ENCODE measurements at regions not wholly inside any gene's neighbourhood (a gene's known extent, or its start where the extent isn't known, plus 50 kb on each side); places are given as distances from the start of the nearest gene placed in this dataset.

DNA sequence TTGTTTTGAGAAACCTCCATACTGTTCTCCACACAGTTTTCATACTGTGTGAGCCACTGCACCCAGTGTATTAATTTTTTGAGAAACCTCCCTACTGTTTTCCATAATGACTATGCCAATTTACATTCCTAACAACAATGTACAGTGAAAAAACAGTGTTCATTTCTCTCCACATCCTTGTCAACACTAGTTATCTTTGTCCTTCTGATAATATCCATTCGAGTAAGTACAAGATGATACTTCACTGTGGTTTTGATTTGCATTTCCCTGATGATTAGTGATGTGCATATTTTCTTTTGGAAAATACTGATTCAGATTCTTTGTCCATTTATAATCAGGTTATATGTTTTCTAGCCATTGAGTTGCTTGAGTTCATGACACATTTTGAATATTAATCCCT is 462.0 kb downstream of the CDH11 start:
- no peak for DNase-seq (ENCODE audit: extremely low read depth in 1 of 2, low read depth in 1 of 2)

DNA sequence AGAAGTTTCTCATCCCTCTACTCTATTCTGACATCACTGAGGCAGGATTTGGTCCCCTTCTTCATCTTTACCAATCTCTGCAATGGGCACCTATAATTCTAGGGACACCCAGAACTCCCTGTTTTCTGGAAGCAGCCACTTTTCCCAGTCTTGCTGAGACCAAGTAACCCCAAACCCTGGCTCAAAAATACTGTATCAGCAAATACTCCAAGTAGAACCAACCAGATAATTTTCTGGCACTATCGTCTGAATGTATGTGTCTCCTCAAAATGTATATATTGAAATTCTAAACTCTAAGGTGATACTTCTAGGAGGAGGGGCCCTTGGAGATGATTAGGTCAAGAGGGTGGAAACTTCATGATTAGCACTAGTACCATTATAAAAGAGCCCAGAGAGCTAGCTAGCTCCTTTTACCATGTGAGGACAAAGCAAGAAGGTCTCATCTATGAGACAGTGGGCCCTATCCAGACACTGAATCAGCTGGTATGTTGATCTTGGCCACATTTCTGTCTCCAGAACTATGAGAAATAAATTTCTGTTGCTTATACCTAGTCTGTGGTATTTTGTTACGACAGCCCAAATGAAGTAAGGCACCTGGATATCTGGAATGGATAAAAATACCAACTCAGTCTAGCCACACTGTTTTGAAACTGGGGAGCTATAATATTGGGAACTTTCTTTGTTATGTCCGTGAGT is 464.4 kb downstream of the CDH11 start:
- no peak for DNase-seq (ENCODE audit: extremely low read depth in 1 of 2, low read depth in 1 of 2)

DNA sequence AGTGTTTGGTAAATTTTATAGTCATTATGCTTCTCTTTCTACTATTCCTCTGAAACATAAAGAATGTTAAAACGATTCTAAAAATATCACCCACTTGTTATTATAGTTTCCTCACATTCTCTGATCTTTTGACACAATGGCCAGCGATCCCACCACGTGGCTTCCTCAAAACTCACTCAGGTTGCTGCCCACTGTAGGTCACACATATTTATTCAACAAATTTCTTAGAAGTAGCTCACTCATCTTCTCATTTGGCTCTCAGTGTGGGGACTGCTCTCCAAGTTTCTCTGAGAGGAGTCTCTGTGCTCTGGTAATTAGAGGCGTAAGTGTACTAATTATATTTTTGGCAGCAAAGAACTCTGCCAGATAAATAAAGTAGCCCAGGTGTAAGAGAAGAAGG is 465.4 kb downstream of the CDH11 start:
- no peak for DNase-seq (ENCODE audit: extremely low read depth in 1 of 2, low read depth in 1 of 2)

DNA sequence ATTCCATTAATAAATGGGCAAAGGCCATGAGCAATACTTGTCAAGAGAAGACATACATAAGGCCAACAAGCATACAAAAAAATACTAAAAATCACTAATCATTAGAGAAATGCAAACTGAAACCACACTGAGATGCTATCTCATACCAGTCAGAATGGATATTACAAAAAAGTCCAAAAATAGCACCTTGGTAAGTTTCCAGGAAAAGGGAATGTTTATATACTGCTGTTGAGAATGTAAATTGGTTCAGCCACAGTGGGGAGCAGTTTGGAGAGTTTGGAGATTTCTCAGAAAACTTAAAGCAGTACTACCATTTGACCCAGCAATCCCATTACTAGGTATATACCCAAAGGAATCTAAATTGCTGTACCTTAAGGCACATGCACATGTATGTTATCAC is 467.7 kb downstream of the CDH11 start:
- no peak for DNase-seq (ENCODE audit: extremely low read depth in 1 of 2, low read depth in 1 of 2)

DNA sequence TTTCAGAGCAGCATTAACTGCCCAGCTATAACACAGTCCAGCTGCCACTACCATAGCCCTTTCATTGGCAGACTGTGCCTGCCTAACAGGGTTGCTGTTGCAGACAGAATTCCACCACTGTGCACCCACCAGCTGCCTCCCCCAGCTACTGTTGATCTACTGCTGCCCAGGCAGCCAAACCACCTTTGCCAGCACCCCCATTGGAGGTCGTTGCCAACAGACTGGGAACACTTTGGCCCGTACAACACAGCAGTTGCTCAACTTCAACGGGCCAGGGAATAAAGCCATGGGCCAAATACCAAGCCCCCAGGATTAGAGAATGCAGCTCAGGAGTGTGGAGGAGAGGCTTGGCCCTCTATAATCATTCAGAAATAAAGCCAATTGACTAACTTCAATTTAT is 473.6 kb downstream of the CDH11 start:
- DNase-seq (ENCODE audit: extremely low read depth in 1 of 2, low read depth in 1 of 2) = no peak

DNA sequence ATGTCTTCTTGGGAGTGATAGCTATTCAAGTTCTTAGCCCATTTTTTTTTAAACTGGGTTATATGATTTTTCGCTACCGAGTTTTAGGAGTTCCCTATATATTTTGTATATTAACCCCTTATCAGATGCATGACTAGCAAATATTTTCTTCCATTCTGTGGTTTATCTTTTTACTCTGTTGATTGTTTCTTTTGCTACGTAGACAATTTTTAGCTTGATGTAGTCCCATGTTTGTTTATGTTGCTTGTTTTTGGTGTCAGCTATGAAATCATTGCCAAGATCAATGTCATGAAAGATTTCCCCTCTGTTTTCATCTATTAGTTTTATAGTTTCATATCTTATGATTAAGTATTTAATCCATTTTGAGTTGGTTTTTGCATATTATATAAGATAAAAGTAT is 480.5 kb downstream of the CDH11 start:
- no peak for DNase-seq (ENCODE audit: extremely low read depth in 1 of 2, low read depth in 1 of 2)

DNA sequence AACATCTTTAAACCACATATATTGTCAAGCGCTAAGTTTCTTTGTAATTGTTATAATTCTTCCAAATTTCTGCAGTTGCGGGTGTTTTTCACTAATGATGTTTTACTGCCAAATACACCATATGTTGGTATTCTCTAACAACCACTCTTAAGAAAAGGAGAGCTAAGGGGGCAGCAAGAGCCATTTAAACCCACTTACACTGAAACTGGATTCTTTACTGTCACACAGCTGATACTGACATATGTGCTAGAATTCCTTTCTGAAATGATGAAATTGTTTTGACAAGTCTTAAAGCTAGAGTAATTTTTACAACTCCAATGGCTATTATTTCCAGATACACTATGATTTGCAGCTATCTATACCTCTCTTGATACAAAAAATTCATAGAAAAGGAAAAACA is 483.1 kb downstream of the CDH11 start:
- DNase-seq (ENCODE audit: extremely low read depth in 1 of 2, low read depth in 1 of 2) = no peak

DNA sequence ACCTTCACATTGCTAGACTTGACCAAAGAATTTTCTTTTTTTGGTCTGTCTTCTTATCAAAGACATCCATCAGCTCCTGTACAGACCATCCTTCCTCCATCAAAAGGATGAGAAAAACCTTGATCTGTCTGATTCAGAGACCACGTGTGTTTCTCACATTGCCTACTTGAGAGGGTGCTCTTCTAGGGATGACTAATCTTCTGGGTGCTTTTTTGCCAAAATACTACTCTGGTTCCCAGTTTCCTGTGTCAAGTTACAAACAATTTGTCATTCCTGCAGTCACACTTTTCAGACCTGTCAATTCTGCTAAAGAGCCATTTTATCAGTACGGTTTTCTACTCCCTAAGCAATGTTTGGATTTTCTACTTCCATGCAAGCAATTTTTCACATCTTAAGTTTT is 492.2 kb downstream of the CDH11 start:
- DNase-seq (ENCODE audit: extremely low read depth in 1 of 2, low read depth in 1 of 2) = no peak

DNA sequence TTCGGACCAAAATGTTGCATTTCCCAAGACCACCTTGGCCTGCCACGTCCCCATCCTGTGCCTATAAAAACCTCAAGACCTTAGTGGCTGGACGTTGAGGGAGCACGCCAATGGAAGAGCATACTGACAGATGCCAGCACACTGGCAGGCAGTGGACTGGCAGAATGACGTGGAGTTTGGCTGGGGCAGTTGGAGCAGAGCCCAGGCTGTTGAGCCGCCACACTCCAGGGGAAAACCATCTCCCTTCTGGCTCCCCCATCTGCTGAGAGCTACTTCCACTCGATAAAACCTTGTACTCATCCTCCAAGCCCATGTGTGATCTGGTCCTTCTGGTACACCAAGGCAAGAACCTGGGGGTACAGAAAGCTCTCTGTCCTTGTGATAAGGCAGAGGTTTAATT is 494.1 kb downstream of the CDH11 start:
- no peak for DNase-seq (ENCODE audit: extremely low read depth in 1 of 2, low read depth in 1 of 2)

DNA sequence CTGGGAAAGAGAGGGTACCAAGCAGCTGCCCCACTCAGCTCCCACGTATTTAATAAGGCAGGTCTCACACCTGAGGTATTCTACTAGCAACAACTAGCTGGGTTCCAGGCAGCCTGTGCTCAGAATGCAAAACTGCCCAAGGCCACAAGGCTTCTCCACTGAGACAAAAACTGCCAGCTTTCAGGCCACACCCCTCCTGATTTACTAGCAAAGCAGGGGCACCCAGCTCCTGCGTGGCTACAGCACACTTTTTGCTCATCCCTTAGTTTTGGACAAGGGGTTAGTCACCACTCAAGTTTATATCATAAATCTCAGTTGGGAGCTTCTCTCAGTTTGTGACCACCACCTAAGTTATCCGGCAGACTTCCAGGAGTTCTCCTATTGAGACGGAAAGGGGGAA is 494.6 kb downstream of the CDH11 start:
- DNase-seq (ENCODE audit: extremely low read depth in 1 of 2, low read depth in 1 of 2) = no peak

DNA sequence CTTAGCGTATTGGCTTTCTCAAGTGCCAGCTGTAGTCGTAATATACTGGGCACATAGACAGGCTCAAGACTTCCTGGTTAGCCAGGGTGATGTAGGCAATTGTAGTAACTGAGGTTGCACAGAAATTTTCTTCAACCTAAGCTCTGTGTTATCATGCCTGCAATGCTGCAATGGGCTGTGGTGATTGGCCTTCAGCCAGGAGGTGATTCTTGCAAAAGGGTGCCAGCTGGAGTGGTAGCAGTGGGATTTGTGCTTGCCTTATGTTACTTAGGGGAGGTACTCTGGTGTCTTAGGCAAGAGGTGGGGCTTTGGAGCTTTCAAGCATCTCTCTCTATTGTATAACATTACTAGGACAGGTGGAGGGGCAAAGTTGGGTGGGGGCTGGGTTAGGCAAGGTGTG is 495.1 kb downstream of the CDH11 start:
- no peak for DNase-seq (ENCODE audit: extremely low read depth in 1 of 2, low read depth in 1 of 2)

DNA sequence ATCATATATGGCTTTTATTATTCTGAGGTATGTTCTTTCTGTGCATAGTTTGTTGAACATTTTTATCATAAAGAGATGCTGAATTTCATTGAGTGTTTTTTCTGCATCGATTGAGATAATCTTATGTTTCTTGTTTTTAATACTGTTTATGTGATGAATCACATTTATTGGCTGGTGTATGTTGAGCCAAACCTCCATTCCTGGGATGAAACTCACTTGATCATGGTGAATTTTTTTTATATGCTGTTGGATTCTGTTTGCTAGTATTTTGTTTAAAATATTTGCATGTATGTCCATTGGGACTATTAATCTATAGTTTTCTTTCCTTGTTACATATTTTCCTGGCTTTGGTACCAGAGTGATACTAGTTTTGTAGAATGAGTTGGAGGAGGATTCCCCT is 500.2 kb downstream of the CDH11 start:
- DNase-seq (ENCODE audit: extremely low read depth in 1 of 2, low read depth in 1 of 2) = no peak

DNA sequence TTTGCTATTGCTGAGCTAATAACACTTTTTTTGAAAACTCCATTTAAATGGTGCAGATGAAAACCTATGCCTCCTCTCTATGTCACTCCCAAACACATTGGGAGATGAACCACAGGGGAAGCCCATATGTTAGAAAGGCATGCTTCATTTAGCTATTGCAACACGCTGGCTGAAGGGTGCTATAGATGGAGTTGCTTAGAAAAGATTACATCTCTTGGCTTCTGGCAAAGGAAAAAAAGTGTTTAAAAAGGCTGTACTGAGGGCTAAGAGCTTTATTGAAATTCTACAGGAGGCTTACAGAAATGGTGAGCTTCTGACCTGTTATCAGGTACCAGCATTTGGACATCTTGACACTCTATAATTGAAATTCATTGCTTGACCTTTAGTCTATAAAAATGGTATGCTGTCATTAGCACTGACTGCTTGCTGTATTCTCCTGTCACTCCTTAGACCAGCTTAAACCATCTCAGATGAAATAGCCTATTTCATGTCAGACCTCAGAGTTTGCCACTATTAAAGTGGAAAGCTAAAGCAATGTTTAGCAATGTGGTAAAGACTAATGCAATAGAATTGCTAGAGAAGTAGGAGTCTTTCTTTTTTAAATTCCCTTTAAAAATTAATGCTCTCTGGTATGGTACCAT is 503.9 kb downstream of the CDH11 start:
- DNase-seq (ENCODE audit: extremely low read depth in 1 of 2, low read depth in 1 of 2) = no peak

DNA sequence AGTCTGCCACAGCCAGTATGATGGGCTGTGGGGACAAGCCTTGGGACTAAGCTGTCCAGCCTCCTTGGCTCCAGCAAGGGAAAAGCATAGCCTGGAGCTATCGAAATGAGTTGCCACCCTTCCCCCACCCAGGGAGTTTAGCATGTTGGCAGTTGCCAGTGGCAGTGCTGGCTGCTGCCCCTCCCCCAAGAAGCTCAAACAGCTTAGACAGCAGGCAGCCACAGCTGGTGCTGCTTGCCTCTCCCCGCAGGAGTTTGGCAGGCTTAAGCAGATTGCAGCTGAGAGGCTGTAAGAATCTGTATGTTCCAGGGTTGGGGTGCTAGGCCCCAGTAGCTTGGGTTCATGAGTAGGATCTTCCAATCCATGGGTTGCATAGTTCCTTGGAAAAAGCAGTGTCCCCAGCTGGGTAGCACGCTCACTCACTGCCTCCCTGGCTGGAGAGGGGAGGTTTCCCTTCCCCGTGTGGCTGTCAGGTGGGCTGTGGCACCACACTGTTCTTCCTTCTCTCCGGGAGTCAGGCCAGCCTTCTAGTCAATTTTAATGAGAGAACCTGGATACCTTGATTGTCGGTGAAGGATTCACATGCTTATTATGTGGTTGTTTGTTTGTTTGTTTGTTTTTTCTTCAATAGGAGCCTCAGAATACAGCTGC is 506.1 kb downstream of the CDH11 start:
- no peak for DNase-seq (ENCODE audit: extremely low read depth in 1 of 2, low read depth in 1 of 2)

DNA sequence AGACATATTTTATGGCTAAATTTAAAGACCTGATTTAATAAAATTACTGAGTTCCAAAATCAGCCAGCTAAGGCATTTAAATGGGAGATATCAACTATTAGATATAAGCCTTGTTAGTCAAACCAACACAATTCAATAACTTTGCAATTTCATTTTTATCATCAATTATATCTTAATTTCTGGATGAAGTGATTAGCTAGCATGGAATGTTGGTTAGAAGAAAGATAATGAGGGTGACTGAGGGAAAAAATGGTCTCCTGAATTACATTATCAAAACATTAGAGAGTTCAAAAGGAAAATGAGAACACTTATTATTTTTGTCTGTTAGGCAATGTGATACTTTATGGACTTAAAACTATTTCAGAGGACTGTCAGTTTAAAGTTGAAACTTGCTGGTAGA is 525.7 kb downstream of the CDH11 start:
- no peak for DNase-seq (ENCODE audit: extremely low read depth in 1 of 2, low read depth in 1 of 2)

DNA sequence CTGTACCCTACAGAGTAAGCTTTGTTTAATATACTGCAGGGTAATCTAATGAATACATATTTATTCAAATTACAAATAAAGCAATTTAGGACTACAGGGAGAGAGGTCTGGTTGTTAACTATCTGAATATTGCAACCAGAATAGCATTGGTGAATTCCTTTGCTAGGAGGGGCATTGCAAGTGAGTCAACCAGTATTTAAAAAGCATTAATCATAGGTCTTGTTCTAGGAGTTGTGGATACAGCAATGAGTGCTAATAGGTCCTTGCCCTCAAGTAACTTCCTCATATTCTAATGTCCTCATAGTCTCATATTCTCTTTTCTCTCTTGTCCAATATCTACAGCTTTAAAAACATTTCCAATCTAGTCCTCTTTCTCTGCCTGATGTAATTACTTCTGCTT is 531.4 kb downstream of the CDH11 start:
- DNase-seq (ENCODE audit: extremely low read depth in 1 of 2, low read depth in 1 of 2) = no peak

DNA sequence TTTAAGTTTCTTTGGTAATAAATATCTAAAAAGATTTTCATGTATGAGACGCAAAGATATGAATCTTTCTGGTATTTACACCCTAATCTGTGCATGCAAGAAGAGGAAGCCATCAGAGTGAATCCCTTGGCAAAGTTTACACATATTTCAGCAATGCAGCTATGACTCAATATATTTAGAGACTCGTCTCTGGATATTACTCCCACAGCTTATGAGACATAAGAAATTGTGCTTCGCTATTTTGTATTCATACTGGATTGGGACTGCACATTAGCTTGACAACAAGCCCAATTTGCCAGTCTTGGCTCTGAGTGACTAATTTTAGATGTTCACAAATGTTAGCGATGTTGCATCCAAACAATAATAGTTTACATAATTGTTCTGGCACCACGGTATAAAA is 532.0 kb downstream of the CDH11 start:
- no peak for DNase-seq (ENCODE audit: extremely low read depth in 1 of 2, low read depth in 1 of 2)

DNA sequence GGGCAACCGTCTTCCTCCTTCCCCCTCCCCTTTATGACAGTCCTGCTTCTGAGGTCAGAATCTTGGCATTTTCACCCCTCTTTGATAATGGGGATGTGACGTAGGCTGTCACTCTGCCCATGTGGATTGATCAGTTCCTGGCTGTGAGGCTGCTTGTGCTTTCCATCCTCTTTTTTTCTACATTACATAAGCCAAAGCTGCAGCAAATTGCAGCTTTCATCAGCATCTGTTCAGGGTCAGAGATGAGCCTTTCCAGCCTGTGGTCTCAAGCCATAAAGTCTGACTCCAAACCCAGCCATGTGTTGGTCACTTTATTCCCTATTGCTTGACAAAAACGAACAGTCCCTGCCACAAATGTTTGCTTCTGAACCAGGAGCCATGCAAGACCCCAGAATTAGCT is 535.1 kb downstream of the CDH11 start:
- no peak for DNase-seq (ENCODE audit: extremely low read depth in 1 of 2, low read depth in 1 of 2)

DNA sequence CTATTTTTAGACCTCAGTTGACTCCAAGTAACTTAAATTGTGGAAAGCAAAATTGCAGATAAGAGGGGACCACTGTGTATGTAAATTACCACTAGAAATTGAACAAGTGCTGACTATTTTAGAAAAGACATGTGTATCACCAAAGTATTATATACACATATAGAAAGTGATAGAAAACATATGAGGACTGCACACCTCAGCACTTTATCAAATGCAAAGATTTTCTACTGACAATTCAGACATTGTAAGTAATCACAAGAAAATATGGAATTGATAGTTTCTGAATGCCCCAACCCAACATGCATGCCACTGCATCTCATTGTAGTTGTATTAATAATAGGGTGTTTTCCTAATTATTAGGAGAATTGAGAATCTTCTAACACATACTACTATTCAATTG is 536.5 kb downstream of the CDH11 start:
- no peak for DNase-seq (ENCODE audit: extremely low read depth in 1 of 2, low read depth in 1 of 2)

DNA sequence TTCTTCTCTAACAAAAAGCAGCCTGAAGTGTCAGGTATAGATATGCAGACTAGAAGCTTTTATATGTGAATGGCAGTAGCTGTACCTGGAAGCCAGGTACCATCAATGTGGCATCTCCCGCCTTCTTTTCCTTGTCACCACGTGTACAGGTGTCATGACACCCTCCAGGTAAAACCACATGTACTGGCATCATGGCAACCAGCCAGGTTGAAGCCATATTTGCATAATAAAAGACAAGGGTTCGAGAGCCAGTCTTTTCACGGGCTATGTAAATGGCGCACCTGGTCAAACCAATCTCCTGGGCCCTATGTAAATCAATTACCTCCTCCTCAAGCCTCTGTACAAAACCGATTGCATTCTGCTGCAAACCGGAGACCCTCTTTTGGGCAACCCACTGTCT is 541.3 kb downstream of the CDH11 start:
- DNase-seq (ENCODE audit: extremely low read depth in 1 of 2, low read depth in 1 of 2) = no peak

DNA sequence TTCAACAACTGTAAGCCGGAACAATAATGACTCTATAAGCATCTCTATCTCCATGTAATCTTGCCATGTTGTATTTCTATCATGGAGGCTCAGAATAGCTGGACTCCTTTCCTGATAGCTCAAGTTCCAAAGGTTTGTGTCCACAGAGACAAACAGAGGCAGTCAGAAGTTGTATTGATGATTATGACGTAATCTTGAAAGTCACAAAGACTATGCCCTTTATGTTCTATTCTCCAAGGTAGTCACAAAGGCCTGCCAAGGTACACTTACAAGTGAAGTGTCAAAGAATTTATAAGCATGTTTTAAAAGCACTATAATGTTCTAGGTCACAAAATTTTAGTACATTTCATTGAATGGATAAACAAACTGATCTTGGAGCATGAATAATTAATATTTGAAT is 542.2 kb downstream of the CDH11 start:
- DNase-seq (ENCODE audit: extremely low read depth in 1 of 2, low read depth in 1 of 2) = no peak

DNA sequence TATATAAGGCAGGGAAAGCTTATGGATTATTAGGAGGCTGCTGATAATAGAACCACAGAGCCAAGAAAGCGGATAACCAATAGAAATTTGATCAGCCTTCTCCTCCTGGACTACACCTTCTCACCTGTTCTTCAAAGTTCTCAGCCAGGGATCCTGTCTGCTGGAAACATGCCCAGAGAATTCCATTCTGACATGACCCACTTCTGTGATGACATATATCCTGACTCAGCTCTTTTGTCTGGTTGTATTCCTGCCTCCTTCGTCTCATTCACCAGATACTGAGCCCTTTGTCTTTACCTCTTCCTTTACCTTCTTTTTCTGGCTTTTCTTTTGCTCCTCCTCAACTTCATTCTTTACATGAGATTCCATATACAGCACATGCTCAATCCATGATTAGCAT is 576.1 kb downstream of the CDH11 start:
- DNase-seq (ENCODE audit: extremely low read depth in 1 of 2, low read depth in 1 of 2) = no peak

DNA sequence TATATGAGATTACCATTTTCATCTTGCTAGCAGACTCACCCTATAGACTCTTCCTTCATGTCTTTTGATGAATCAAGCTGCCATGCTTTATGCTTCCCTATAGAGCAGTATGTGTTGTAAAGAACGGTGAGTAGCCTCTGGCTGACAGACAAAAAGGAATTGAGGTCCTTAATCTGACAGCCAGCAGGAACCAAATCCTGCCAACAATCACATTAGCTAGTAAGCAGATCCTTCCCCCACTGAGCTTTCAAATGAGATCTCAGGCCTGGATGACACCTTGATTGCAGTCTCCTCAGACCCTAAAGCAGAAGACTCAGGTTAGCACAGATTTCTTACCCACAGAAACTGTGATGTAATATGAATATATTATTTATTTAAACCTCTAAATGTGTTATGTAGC is 577.0 kb downstream of the CDH11 start:
- DNase-seq (ENCODE audit: extremely low read depth in 1 of 2, low read depth in 1 of 2) = no peak

Measured in stimulated activated CD8-positive, alpha-beta memory T cell treated with anti-CD3 and anti-CD28 coated beads, Interleukin-7, amount 100 ng/mL, for 48 hours (primary cell).